ENCODE measurements at regions not wholly inside any gene's neighbourhood (a gene's known extent, or its start where the extent isn't known, plus 50 kb on each side); places are given as distances from the start of the nearest gene placed in this dataset.

GRCh38 chr5:99030906-99031440 lies 102.2 kb upstream of the CHD1 start:
- no peak for TF ChIP-seq CTCF (IDR thresholded peaks at IDR 0.05)
- no peak for TF ChIP-seq ZFX (IDR thresholded peaks at IDR 0.05; ENCODE audit: borderline replicate concordance)
